WTC11 (cell line): ENCODE measurements at regions not wholly inside any gene's neighbourhood (a gene's known extent, or its start where the extent isn't known, plus 50 kb on each side); places are given as distances from the start of the nearest gene placed in this dataset.

Source experiments
- ATAC-seq: fragments of 200-7000 bp; cut with Tn5 transposase; 2 replicates; pipeline ENCODE4 v1.10.0; 2021; ENCODE audit warnings: mild to moderate bottlenecking, moderate library complexity
- CTCF ChIA-PET: fragments of 300-600 bp; sonication (Branson Sonifier 250); formaldehyde crosslinking; loops from one replicate; lab custom pipeline; 2021; ENCODE audit warnings: antibody characterized with exemption; lab: Charles Lee
- POLR2A ChIA-PET: fragments of 350-600 bp; sonication (Branson Sonifier 250); formaldehyde crosslinking; loops from one replicate; lab custom pipeline; 2021; ENCODE audit warnings: antibody characterized with exemption; lab: Charles Lee
- DNase-seq: peaks from one replicate; pipeline ENCODE4 v3.0.0; 2021; ENCODE audit warnings: low spot score
- H3K27ac Mint-ChIP-seq: 2 replicates; pipeline ENCODE4 v1.8.0; 2021; ENCODE audit warnings: mixed read lengths
- H3K27me3 Mint-ChIP-seq: 2 replicates; pipeline ENCODE4 v1.8.0; 2021; ENCODE audit warnings: low read depth, mild to moderate bottlenecking, moderate library complexity, mixed read lengths
- H3K36me3 Mint-ChIP-seq: 2 replicates; pipeline ENCODE4 v1.8.0; 2021; ENCODE audit warnings: mixed read lengths
- H3K4me1 Mint-ChIP-seq: 2 replicates; pipeline ENCODE4 v1.8.0; 2022; ENCODE audit warnings: mixed read lengths
- H3K4me3 Mint-ChIP-seq: 2 replicates; pipeline ENCODE4 v1.8.0; 2021; ENCODE audit warnings: mild to moderate bottlenecking, moderate library complexity, mixed read lengths
- H3K9me3 Mint-ChIP-seq: 2 replicates; pipeline ENCODE4 v1.8.0; 2021; ENCODE audit warnings: mixed read lengths
- ATF3 ChIP-seq: sonication (generic); formaldehyde crosslinking; conservative IDR thresholded peaks from 2 replicates; pipeline ENCODE4 v1.8.1; 2022; ENCODE audit warnings: mild to moderate bottlenecking, missing genetic modification reagents
- CDX4 ChIP-seq: fragments of 250-450 bp; sonication (Bioruptor Pico); IDR thresholded peaks from 2 replicates; pipeline ENCODE4 v1.9.0; 2021; ENCODE audit warnings: moderate library complexity, mild to moderate bottlenecking, inconsistent platforms, borderline replicate concordance
- E2F5 ChIP-seq: sonication (generic); formaldehyde crosslinking; IDR thresholded peaks from 2 replicates; pipeline ENCODE4 v1.8.1; 2022; ENCODE audit warnings: mild to moderate bottlenecking, moderate library complexity, missing genetic modification reagents
- ELF4 ChIP-seq: sonication (generic); formaldehyde crosslinking; IDR thresholded peaks from 2 replicates; pipeline ENCODE4 v1.8.1; 2022; ENCODE audit warnings: low read depth, mild to moderate bottlenecking, moderate library complexity, missing genetic modification reagents
- ERG ChIP-seq: fragments of 250-450 bp; sonication (Bioruptor Pico); IDR thresholded peaks from 2 replicates; pipeline ENCODE4 v1.8.0; 2021; ENCODE audit warnings: mild to moderate bottlenecking
- FOXP4 ChIP-seq: sonication (generic); formaldehyde crosslinking; IDR thresholded peaks from 2 replicates; pipeline ENCODE4 v1.8.0; 2022; ENCODE audit warnings: mild to moderate bottlenecking, missing genetic modification reagents
- GRHL2 ChIP-seq: fragments of 250-450 bp; sonication (Bioruptor Pico); IDR thresholded peaks from 2 replicates; pipeline ENCODE4 v1.8.0; 2022; ENCODE audit warnings: mild to moderate bottlenecking, moderate library complexity; ENCODE audit not compliant: insufficient replicate concordance, severe bottlenecking
- HMGXB4 ChIP-seq: sonication (generic); formaldehyde crosslinking; IDR thresholded peaks from 2 replicates; pipeline ENCODE4 v1.8.1; 2023; ENCODE audit warnings: mild to moderate bottlenecking, moderate library complexity, missing genetic modification reagents
- JUN ChIP-seq: sonication (generic); formaldehyde crosslinking; IDR thresholded peaks from 2 replicates; pipeline ENCODE4 v1.8.0; 2023; ENCODE audit warnings: mild to moderate bottlenecking, missing genetic modification reagents
- KAT7 ChIP-seq: sonication (generic); formaldehyde crosslinking; IDR thresholded peaks from 2 replicates; pipeline ENCODE4 v1.8.1; 2023; ENCODE audit warnings: missing genetic modification reagents, mild to moderate bottlenecking, borderline replicate concordance
- MAX ChIP-seq: sonication (generic); formaldehyde crosslinking; IDR thresholded peaks from 2 replicates; pipeline ENCODE4 v1.8.0; 2022; ENCODE audit warnings: mild to moderate bottlenecking, missing genetic modification reagents
- MXD4 ChIP-seq: fragments of 250-450 bp; sonication (Bioruptor Pico); IDR thresholded peaks from 2 replicates; pipeline ENCODE4 v1.8.0; 2021; ENCODE audit warnings: mild to moderate bottlenecking, moderate library complexity, borderline replicate concordance
- OVOL2 ChIP-seq: fragments of 250-450 bp; sonication (Bioruptor Pico); IDR thresholded peaks from 2 replicates; pipeline ENCODE4 v1.9.0; 2021; ENCODE audit warnings: mild to moderate bottlenecking, borderline replicate concordance
- RELA ChIP-seq: sonication (generic); formaldehyde crosslinking; IDR thresholded peaks from 2 replicates; pipeline ENCODE4 v1.8.1; 2022; ENCODE audit warnings: missing genetic modification reagents, mild to moderate bottlenecking, borderline replicate concordance
- TEAD1 ChIP-seq: sonication (generic); formaldehyde crosslinking; IDR thresholded peaks from 2 replicates; pipeline ENCODE4 v1.8.0; 2022; ENCODE audit warnings: mild to moderate bottlenecking, missing genetic modification reagents
- TEAD4 ChIP-seq: sonication (generic); formaldehyde crosslinking; IDR thresholded peaks from 2 replicates; pipeline ENCODE4 v1.8.0; 2022; ENCODE audit warnings: mild to moderate bottlenecking, missing genetic modification reagents
- TP53 ChIP-seq: sonication (generic); formaldehyde crosslinking; IDR thresholded peaks from 2 replicates; pipeline ENCODE4 v1.8.1; 2023; ENCODE audit warnings: mild to moderate bottlenecking, missing genetic modification reagents
- ZMAT4 ChIP-seq: fragments of 250-450 bp; sonication (Bioruptor Pico); IDR thresholded peaks from 2 replicates; pipeline ENCODE4 v1.9.0; 2021; ENCODE audit warnings: mild to moderate bottlenecking
- ZNF121 ChIP-seq: sonication (generic); formaldehyde crosslinking; IDR thresholded peaks from 2 replicates; pipeline ENCODE4 v1.8.0; 2023; ENCODE audit warnings: missing genetic modification reagents
- ZNF138 ChIP-seq: sonication (generic); formaldehyde crosslinking; conservative IDR thresholded peaks from 2 replicates; pipeline ENCODE4 v1.8.1; 2022; ENCODE audit warnings: mild to moderate bottlenecking, moderate library complexity, missing genetic modification reagents
- ZNF281 ChIP-seq: sonication (generic); formaldehyde crosslinking; IDR thresholded peaks from 2 replicates; pipeline ENCODE4 v1.8.0; 2023; ENCODE audit warnings: mild to moderate bottlenecking, missing genetic modification reagents
- ZNF396 ChIP-seq: fragments of 250-450 bp; sonication (Bioruptor Pico); IDR thresholded peaks from 2 replicates; pipeline ENCODE4 v1.8.0; 2021; ENCODE audit warnings: mild to moderate bottlenecking, moderate library complexity, borderline replicate concordance
- ZNF416 ChIP-seq: fragments of 250-450 bp; sonication (Bioruptor Pico); IDR thresholded peaks from 2 replicates; pipeline ENCODE4 v1.9.0; 2021; ENCODE audit warnings: mild to moderate bottlenecking, inconsistent platforms
- ZNF423 ChIP-seq: fragments of 250-450 bp; sonication (Bioruptor Pico); IDR thresholded peaks from 2 replicates; pipeline ENCODE4 v2.1.2; 2022; ENCODE audit warnings: mild to moderate bottlenecking, moderate library complexity

- ChIA-PET CTCF (no interaction called here), POLR2A (no interaction called here)
- Mint-ChIP-seq H3K27ac (no peak overlapping the region), H3K27me3 (no peaks in the 10 kb centered on the region), H3K4me3 (no peak overlapping the region), H3K9me3 (peaks cover 8% of the 10 kb centered on the region), H3K4me1 (peaks cover 28% of the 10 kb centered on the region), H3K36me3 (peaks cover 8% of the 10 kb centered on the region; the same call in 1 of the 2 replicates)
- no peak for DNase-seq
- TF ChIP-seq ZNF416 = no peak
- no peak for TF ChIP-seq E2F5 (CRISPR knock-in tag)
- no peak for TF ChIP-seq TEAD4 (CRISPR knock-in tag)
- TF ChIP-seq GRHL2 (CRISPR knock-in tag) = no peak
- TF ChIP-seq RELA (CRISPR knock-in tag) = no peak
- TF ChIP-seq ZMAT4 (CRISPR knock-in tag) = no peak
- no peak for TF ChIP-seq ATF3 (CRISPR knock-in tag)
- no peak for TF ChIP-seq KAT7 (CRISPR knock-in tag)
- no peak for TF ChIP-seq ZNF138 (CRISPR knock-in tag)
- TF ChIP-seq JUN (CRISPR knock-in tag) = no peak
- TF ChIP-seq MAX (CRISPR knock-in tag) = no peak
- TF ChIP-seq TEAD1 (CRISPR knock-in tag) = no peak
- TF ChIP-seq CDX4 = no peak
- TF ChIP-seq ZNF396 (CRISPR knock-in tag) = no peak
- TF ChIP-seq OVOL2 (CRISPR knock-in tag) = no peak
- TF ChIP-seq ERG (CRISPR knock-in tag) = no peak
- no peak for TF ChIP-seq MXD4
- no peak for TF ChIP-seq ZNF423
- no peak for TF ChIP-seq ELF4 (CRISPR knock-in tag)
- ATAC-seq = no peak
Measured at GRCh38 chr4:116143198-116143597, 942.2 kb downstream of the TRAM1L1 start.

- POLR2A ChIA-PET = no interaction called here
- no peak overlapping the region for H3K27ac Mint-ChIP-seq
- 0 out of 2 replicates have a peak, but pooled peaks cover 4% of the 10 kb centered on the region for H3K36me3 Mint-ChIP-seq
- CTCF ChIA-PET = no interaction called here
- peaks cover 9% of the 10 kb centered on the region for H3K4me1 Mint-ChIP-seq
- H3K27me3 Mint-ChIP-seq = no peaks in the 10 kb centered on the region
- 0 out of 2 replicates have a peak, but pooled peaks have one; percentile 18 for ATAC-seq
- no peak for DNase-seq
- peaks cover 21% of the 10 kb centered on the region for H3K9me3 Mint-ChIP-seq
- H3K4me3 Mint-ChIP-seq = no peak overlapping the region
- TF ChIP-seq FOXP4 (CRISPR knock-in tag) (no peak), TP53 (CRISPR knock-in tag) (no peak), MXD4 (no peak), ZNF416 (no peak), ZNF281 (CRISPR knock-in tag) (no peak), HMGXB4 (no peak), E2F5 (CRISPR knock-in tag) (no peak), ZNF121 (no peak)
Measured at GRCh38 chr4:116132946-116133345, 952.4 kb downstream of the TRAM1L1 start.
